ENCODE measurements at regions not wholly inside any gene's neighbourhood (a gene's known extent, or its start where the extent isn't known, plus 50 kb on each side); places are given as distances from the start of the nearest gene placed in this dataset.
A peak's percentile ranks its signal among the peaks of the same experiment; 100 is the strongest.
"Not testable (repeated sequence)": the region's sequence is repeated elsewhere in the genome, so short reads cannot be mapped to it uniquely, and the experiment has no call there.

DNA sequence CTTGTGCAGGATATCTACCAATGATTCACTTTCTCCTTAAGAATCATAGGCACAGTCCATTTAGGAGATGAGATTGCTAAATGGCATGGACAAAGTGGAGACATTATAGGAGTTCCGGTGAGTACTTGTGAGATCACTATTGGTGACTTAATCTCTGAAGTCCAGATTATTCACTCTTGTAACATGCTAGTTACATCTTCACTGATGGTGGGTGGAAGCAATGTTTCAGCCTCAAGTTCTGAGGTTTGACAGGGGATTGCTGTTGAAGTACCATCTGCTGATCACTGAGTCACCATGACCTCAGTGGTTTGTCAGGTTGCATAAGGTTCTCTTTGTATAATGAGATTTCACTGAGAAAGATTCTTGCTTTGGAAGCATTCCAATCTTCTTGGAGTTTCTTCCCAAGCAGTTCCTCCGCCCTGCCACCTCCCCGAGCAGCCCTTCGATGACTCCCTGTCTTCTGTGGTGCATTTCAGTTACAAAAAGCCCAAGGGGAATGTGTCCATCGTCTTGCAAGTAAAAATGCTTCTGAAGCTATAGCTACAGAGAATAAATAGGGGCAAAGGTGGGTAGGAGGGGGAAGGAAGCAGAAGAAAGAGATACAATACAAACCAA lies 114.7 kb downstream of the NBPF8 start:
- H3K36me3 Mint-ChIP-seq; H3K9me3 Mint-ChIP-seq; H3K27ac Mint-ChIP-seq; H3K4me3 Mint-ChIP-seq; H3K4me1 Mint-ChIP-seq; DNase-seq; H3K27me3 Mint-ChIP-seq (ENCODE audit: low read depth in 3 of 3): not testable (repeated sequence)

DNA sequence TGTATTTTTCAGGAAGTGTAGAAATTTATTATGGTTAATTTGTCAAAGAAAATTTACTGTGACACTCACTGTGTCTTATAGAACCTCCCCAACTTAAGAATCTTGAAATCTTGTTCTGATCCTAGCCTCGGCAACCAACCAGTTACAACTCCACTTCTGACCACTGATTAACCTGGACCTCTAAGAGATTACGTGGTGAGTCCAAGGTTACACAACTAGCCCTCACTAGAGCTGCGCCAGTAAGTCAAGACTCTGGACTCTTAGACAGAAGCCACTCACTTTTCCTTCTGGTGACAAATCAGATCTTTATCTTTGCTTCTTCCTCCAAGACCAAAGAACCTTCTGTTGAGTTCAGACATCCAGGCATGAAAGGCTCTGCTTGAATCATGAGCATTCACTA lies 116.6 kb downstream of the NBPF8 start:
- not testable (repeated sequence) for H3K36me3 Mint-ChIP-seq; H3K9me3 Mint-ChIP-seq; DNase-seq; H3K27ac Mint-ChIP-seq; H3K4me3 Mint-ChIP-seq; H3K27me3 Mint-ChIP-seq (ENCODE audit: low read depth in 3 of 3)
- H3K4me1 Mint-ChIP-seq: peaks cover 6 to 11% of the 10 kb centered on the region in 2 donors

DNA sequence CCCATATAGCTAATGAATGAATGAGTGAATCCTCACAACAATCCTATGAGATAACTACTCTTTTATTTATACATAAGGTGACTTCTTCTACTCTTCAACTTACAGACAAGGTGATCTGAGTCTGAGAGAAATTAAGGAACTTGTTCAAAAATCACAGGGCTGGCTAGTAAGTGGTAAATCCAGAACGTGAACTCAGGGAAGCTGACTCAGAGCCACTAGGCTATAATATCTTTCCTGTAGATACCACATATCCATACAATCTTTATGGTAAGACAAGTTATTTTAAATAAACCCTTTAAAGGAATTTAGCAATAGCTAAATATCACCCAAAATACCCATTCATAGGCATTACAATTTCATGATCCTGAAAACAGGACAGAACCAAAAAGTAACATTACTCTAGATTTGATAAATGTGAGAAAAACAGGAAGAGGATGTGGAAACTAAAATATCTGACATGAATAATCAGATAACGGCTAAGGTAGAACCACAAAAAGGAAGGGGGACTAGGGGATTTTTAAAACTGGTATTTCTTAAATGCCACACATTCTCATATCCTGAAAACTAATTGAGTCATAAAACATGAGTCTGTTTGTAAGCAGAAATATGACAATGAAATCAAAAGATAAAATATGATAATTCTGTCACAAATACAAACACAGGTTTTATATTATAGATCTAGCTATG lies 119.7 kb downstream of the NBPF8 start:
- not testable (repeated sequence) for H3K9me3 Mint-ChIP-seq; H3K27me3 Mint-ChIP-seq (ENCODE audit: low read depth in 3 of 3); H3K36me3 Mint-ChIP-seq; DNase-seq
- peaks cover 6 to 11% of the 10 kb centered on the region in 2 donors for H3K4me1 Mint-ChIP-seq
- H3K4me3 Mint-ChIP-seq: peak overlapping the region in 4 of 5 donors; percentile 7 to 57 (median 38)
- peak overlapping the region in 3 of 6 donors; percentile 75 to 81 (median 78) for H3K27ac Mint-ChIP-seq

DNA sequence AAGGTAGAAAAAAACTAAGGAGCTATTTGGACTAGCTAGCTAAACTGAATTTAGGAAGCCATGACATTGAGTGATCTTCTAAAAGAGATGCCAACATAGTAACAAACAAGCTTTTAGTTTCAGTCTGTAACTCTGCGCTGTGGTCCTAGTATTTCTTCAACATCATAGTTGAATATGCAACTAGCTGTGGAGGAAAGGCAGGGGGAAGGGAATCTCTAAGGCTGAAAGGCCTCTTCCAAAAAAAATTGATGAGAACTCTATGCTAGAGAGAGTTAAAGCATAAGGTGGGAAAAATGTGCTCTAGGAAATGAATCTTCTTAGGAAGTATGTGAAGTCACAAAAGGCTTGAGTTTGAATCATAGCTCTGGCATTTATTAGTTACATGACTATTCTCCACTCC lies 120.2 kb downstream of the NBPF8 start:
- DNase-seq; H3K36me3 Mint-ChIP-seq; H3K27me3 Mint-ChIP-seq (ENCODE audit: low read depth in 3 of 3); H3K9me3 Mint-ChIP-seq: not testable (repeated sequence)
- H3K4me1 Mint-ChIP-seq: peaks cover 6 to 11% of the 10 kb centered on the region in 2 donors
- peak overlapping the region in 4 of 5 donors; percentile 7 to 43 (median 32) for H3K4me3 Mint-ChIP-seq
- peak overlapping the region in 5 of 6 donors; percentile 50 to 81 (median 59) for H3K27ac Mint-ChIP-seq

DNA sequence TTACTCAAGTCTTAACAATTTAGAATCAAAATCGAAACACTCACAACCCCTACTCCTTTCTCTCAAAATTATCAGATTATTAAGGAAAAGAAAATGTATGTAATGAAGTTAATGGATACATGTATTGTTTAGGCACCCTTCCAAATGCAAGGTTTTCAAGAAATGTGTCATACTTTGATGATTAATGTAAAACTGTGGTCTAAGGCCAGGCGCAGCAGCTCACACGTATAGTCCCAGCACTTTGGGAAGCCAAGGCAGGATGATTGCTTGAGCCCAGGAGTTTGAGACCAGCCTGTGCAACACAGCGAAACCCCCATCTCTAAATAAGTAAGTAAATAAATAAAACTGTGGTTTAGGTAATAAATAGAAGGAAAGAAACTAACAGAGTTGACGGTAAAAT lies 126.6 kb downstream of the NBPF8 start:
- not testable (repeated sequence) for H3K9me3 Mint-ChIP-seq; H3K36me3 Mint-ChIP-seq; DNase-seq; H3K27ac Mint-ChIP-seq; H3K27me3 Mint-ChIP-seq (ENCODE audit: low read depth in 3 of 3); H3K4me3 Mint-ChIP-seq; H3K4me1 Mint-ChIP-seq

DNA sequence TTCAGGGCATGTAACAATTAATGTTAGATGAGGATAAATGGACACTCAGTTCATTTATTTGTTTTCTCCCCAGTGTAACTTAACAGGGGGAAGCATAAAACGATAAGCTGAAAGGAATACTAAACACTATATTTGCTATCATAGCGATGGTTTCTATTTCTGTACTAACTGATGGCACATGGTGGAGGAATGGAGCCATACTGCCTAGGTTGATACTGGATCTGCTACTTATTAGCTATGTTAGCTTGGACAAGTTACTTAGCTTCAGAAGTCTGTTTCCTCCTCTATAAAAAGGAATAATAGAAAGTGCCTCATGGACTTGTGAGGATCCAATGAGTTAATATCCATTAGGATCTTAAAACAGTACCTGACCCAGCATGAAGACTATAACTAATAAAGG lies 127.5 kb downstream of the NBPF8 start:
- H3K27me3 Mint-ChIP-seq (ENCODE audit: low read depth in 3 of 3); H3K36me3 Mint-ChIP-seq; DNase-seq; H3K4me3 Mint-ChIP-seq; H3K27ac Mint-ChIP-seq; H3K4me1 Mint-ChIP-seq; H3K9me3 Mint-ChIP-seq: not testable (repeated sequence)

DNA sequence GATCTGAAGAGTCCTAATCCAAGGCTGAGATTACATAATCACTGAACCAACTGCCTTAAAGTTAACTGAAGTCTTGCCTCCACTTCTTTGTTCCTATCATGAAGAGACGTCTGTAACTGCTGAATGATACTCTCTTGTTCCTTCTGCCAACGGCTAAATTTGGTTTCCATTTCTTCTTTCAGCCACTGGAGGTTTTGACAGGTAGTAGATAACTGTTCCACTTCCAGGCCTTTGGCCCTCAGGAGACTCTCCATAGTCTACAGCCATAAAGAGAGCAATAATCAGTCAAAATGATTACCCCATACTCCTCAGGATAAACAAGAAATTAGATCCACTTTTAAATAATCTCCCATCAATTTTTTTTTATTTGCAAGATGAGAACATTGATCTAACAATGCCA lies 128.1 kb downstream of the NBPF8 start:
- H3K36me3 Mint-ChIP-seq; DNase-seq; H3K4me3 Mint-ChIP-seq; H3K27ac Mint-ChIP-seq; H3K4me1 Mint-ChIP-seq; H3K27me3 Mint-ChIP-seq (ENCODE audit: low read depth in 3 of 3); H3K9me3 Mint-ChIP-seq: not testable (repeated sequence)

DNA sequence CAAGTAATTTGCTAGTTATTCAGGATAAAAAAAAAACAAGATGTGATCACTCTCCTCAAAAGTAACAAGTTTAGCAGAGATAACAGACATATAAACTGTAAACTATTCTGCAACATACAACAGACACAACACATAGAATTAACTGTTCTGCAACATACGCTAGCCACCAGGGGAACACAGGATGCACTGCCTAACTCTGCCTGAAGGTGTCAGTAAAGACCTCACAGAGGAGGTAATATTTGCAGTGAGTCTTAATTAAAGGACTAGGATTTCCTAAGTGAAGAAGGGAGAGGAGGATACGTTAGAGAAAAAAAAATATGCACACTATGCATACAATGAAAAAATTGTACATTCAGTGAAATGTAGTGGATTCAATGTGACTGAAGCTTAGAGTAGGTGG lies 129.6 kb downstream of the NBPF8 start:
- peak; percentile 61 to 73 (median 62) for DNase-seq
- H3K27me3 Mint-ChIP-seq (ENCODE audit: low read depth in 3 of 3); H3K27ac Mint-ChIP-seq; H3K4me3 Mint-ChIP-seq; H3K36me3 Mint-ChIP-seq; H3K9me3 Mint-ChIP-seq; H3K4me1 Mint-ChIP-seq: not testable (repeated sequence)

DNA sequence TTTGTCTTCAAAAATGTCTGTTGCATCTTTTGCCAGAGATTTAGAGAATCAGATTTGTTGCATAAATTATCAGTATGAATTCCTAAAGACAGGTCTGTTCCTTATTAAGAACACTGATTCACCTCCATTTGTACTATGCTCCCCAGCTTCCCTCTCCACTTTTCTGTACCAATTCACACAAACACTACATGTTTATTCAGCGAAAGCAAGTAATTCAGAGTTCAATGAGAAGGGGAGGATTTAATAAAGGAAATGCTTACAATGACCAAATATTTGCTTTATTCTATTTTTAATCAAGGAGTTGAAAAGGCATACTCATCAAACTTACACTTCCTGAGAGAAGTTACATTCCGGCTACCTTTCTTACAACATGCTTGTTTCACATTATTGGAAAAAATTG lies 135.5 kb downstream of the NBPF8 start:
- H3K4me1 Mint-ChIP-seq; H3K27ac Mint-ChIP-seq; H3K36me3 Mint-ChIP-seq; H3K9me3 Mint-ChIP-seq; H3K4me3 Mint-ChIP-seq; H3K27me3 Mint-ChIP-seq (ENCODE audit: low read depth in 3 of 3); DNase-seq: not testable (repeated sequence)

DNA sequence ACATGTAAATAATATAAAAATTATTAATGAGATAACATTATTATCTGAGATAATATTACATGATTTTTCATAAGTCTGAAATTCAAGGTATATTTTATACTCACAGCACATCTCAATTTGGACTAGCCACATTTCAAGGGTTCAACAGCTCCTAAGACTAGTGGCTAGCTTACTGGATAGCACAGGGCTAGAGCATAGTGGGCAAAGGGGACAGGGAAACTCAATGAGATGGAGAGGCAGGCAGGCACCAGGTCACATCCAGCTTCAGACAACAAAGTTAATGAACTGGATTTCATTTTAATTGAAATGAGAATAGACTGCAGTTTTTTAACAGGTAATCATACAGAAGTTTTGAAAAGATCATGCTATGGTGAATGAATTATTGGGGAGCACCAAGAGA lies 137.4 kb downstream of the NBPF8 start:
- peak overlapping the region in 1 of 5 donors; percentile 43 for H3K4me3 Mint-ChIP-seq
- not testable (repeated sequence) for H3K9me3 Mint-ChIP-seq; DNase-seq; H3K36me3 Mint-ChIP-seq; H3K4me1 Mint-ChIP-seq; H3K27ac Mint-ChIP-seq; H3K27me3 Mint-ChIP-seq (ENCODE audit: low read depth in 3 of 3)

DNA sequence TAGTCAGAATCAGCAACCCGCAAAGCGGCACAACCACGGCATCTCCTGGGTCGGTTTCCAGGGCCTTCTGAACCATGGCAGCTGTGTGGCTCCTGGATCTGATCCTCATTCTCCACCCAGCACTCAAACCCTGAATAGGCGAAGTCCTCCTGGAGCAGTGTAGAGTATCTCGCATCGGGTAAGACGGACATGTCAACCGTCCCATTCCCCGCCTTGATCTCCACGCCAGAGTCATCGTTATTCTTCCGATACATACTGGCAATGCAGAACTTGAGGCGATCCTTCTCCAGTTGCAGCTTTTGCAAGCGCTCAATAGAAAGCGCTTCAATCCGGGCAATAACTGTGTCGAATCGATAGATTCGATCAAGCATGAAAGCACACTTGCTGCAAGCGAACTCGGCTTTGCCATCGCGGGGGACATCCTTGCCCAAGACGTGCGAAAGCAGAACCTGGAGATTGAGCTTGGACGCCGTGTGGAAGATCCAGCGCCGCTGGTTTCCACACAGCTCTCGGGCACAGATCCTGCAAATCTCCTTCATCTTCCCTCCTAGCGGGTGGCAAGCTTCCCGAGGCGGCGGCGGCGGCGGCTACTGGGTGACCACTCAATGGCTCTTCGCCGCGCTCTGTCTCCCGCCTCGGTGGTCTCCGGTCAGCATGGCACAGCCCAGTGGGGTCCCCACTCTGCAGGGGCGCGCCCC lies 142.9 kb downstream of the NBPF8 start:
- not testable (repeated sequence) for H3K27me3 Mint-ChIP-seq (ENCODE audit: low read depth in 3 of 3); H3K27ac Mint-ChIP-seq; H3K4me1 Mint-ChIP-seq; H3K9me3 Mint-ChIP-seq; H3K36me3 Mint-ChIP-seq
- peak overlapping the region in 4 of 5 donors; percentile 63 to 80 (median 74) for H3K4me3 Mint-ChIP-seq
- DNase-seq: peak in 1 of 3 donors; percentile 8

DNA sequence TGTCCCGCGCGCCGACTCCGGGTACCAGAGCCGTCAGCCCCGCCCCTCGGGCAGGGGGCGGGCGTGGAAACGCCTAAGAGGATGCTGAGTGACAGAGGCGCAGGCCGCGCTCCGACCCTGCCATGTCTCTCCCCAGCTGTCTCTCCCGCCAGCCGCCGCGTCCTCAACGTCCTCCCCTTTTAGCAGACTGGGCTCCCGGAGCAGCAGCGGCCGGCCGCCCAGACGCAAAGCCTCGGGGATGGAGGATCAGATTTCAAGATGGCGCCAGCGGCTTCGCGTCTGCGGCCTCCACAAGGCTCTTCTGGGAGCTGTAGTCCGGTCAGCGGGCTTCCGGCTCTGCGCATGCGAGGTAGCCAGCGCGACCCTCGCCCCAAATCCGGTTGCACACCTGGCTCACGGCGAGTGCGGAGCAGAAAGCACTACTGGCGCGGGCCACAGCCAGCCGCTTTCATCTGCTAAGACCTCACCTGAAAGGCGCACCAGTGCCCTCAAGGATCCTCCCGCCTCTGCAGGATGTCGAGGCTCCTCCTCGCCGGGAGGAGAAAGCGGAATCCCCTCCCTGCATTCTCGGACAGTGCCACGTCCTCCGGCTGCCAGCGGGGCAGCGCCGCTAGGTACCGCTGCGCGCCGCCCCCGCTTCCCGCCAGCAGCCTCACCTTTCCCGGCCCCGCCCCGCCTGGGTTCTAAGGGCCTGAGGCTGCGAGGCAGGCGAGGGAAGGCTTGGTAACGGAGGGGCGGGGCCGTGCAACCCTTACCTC lies 143.6 kb downstream of the NBPF8 start:
- DNase-seq: peak; percentile 72 to 78 (median 76)
- H3K36me3 Mint-ChIP-seq; H3K27me3 Mint-ChIP-seq (ENCODE audit: low read depth in 3 of 3); H3K4me1 Mint-ChIP-seq; H3K9me3 Mint-ChIP-seq: not testable (repeated sequence)
- H3K4me3 Mint-ChIP-seq: peak overlapping the region; percentile 59 to 85 (median 82)
- peak overlapping the region in 2 of 6 donors; percentile 57 to 79 for H3K27ac Mint-ChIP-seq

DNA sequence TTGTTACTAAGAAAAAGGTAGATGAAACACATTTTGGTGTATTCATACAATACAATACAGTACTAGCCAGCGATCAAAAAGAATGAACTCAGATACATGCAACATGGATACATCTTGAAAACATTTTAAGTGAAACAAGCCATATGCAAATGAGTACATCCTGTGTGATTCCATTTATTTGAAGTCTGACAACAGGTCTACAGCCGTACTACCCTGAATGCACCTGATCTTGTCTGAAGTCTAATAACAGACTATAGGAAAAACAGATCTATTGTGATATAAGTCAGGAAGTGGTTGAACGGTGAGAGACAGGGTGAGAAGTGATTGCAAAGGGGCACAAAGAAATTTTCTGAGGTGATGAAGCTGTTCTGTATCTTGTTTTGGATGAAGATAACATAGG lies 146.9 kb downstream of the NBPF8 start:
- H3K4me3 Mint-ChIP-seq; H3K9me3 Mint-ChIP-seq; H3K27me3 Mint-ChIP-seq (ENCODE audit: low read depth in 3 of 3); H3K27ac Mint-ChIP-seq; H3K4me1 Mint-ChIP-seq; H3K36me3 Mint-ChIP-seq: not testable (repeated sequence)
- peak; percentile 13 to 24 (median 14) for DNase-seq

DNA sequence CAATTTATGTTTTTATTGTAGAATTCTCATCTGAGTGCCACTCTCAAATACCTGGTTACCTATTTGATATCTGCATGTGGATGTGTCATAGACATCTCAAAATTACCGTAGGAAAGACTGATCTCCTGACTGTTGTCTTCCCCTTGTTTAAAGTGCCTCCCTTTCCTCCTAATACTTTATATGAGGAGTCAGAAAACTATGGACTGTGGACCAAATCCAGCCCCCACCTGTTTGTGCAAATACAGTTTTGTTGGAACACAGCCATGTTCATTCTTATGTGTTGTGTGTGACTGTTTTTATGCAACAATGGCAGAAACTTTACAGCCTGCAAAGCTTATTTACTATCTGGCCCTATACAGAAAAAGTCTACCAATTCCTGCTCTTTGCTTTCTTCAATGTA lies 150.6 kb downstream of the NBPF8 start:
- not testable (repeated sequence) for H3K9me3 Mint-ChIP-seq; H3K4me3 Mint-ChIP-seq; H3K27me3 Mint-ChIP-seq (ENCODE audit: low read depth in 3 of 3); DNase-seq; H3K27ac Mint-ChIP-seq; H3K4me1 Mint-ChIP-seq; H3K36me3 Mint-ChIP-seq
